HAP-1 (cell line): ENCODE measurements at regions not wholly inside any gene's neighbourhood (a gene's known extent, or its start where the extent isn't known, plus 50 kb on each side); places are given as distances from the start of the nearest gene placed in this dataset.

ENCODE experiments used
- DNase-seq, 2 experiments: peaks; one replicate each; pipeline ENCODE4 v3.0.0-alpha.2; 2016 to 2020; ENCODE audit warnings: low spot score in 2 of 2
- H3K27me3 ChIP-seq: fragments of 250-450 bp; sonication (Bioruptor Pico); 2 replicates; pipeline ENCODE4 v1.5.1; 2020; ENCODE audit warnings: low read depth, mild to moderate bottlenecking, moderate library complexity
- H3K36me3 ChIP-seq: fragments of 250-450 bp; sonication (Bioruptor Pico); replicated peaks from 2 replicates; pipeline ENCODE4 v1.5.1; 2020; ENCODE audit warnings: mild to moderate bottlenecking
- H3K4me1 ChIP-seq: fragments of 250-450 bp; sonication (Bioruptor Pico); 2 replicates; pipeline ENCODE4 v1.5.1; 2020; ENCODE audit warnings: mild to moderate bottlenecking
- H3K4me3 ChIP-seq: fragments of 250-450 bp; sonication (Bioruptor Pico); 2 replicates; pipeline ENCODE4 v1.5.1; 2020; ENCODE audit warnings: mild to moderate bottlenecking, moderate library complexity
- H3K9me3 ChIP-seq: fragments of 250-450 bp; sonication (Bioruptor Pico); 2 replicates; pipeline ENCODE4 v1.5.1; 2020; ENCODE audit warnings: mild to moderate bottlenecking, moderate library complexity
- in situ Hi-C: fragments of 300-500 bp; cut with MboI; formaldehyde crosslinking; loops from 3 replicates; pipeline ENCODE4 v1.14.3; 2020; ENCODE audit warnings: low sequenced_read_pairs, inconsistent platforms, mixed read lengths

DNA sequence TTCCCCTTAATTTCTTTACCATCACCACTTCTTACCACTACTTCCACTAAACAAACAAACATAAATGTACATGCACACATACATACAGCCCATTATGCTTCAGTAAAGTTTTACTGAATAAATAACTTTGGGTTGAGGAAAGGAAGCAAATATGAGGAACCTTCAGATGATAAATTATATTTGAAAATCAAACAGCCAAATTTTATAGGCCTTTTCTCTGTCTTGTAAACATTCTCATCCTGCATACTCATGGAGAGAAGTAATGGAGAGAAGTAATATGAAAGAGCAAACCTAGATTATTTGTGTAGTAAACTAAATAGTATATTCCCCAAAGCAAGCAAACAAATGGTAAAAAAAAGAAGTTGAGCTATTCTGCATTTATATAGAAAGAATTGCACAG, 658.3 kb upstream of the RORB start:
- no peaks in the 10 kb centered on the region for H3K36me3 ChIP-seq
- no peaks in the 10 kb centered on the region for H3K4me1 ChIP-seq
- no peak overlapping the region for H3K4me3 ChIP-seq
- no peak for DNase-seq
- H3K9me3 ChIP-seq = no peaks in the 10 kb centered on the region
- H3K27me3 ChIP-seq = no peaks in the 10 kb centered on the region
- in situ Hi-C loops = no loop called here

DNA sequence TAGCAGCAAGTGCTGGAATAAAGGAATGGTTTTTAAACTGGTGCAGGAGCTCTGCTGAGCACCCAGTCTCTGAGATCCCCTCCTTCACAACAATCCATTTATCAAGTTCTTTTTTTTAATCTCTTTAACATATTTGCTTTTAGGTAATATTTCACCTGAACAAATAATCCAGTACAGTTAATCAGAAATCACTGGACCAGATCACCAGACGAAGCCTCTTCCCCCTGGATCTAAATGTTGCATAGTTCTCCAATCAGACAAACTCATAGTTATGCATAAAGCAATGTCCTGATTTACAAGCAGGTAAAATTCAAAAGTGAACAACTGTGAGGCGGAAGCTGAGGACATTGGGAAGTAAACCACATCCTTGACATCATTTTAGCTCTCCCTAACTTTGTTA, 657.7 kb upstream of the RORB start:
- Histone ChIP-seq H3K27me3 (no peaks in the 10 kb centered on the region), H3K9me3 (no peaks in the 10 kb centered on the region), H3K4me1 (no peaks in the 10 kb centered on the region), H3K36me3 (no peaks in the 10 kb centered on the region), H3K4me3 (no peak overlapping the region)
- no peak for DNase-seq
- in situ Hi-C loops = no loop called here

DNA sequence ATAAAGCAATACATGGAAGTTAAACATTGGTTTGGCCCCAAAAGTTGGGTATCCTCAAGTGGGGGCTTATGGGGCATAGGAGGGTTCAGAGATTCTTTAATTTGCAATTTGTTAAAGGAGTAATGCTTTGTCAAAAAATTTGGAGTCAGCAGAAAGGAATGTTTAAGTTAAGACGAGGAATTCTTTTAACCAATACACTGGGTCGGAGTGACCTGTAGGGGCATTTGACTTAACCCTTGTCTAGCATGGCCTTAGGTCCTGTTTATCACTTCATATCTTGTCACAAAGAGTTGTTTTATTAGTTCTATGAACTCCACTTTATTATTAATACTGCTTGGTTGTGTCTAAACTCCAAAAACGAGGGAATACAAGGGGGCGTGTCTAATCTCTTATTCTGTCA, 656.1 kb upstream of the RORB start:
- Histone ChIP-seq H3K4me3 (no peak overlapping the region), H3K27me3 (no peaks in the 10 kb centered on the region), H3K9me3 (no peaks in the 10 kb centered on the region), H3K4me1 (no peaks in the 10 kb centered on the region), H3K36me3 (no peaks in the 10 kb centered on the region)
- no peak for DNase-seq
- in situ Hi-C loops = no loop called here

DNA sequence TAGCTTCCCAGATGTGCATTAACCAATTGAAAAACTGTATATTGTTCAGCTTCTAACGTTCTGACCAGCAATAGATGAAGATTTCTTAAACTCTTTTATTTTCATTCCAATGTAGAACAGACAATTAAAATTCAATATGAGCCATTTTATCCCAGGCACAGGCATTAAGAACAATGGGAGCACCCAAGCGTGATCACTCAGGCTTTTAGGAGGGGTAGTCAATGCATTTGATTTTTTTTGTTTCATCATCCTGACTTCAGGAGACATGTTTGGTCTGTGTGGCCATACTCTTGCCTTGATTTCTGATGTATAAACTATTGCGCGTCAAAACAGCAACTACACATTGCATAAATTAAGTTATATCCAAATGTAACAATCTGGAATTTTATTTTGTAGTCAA, 653.0 kb upstream of the RORB start:
- no peaks in the 10 kb centered on the region for H3K4me1 ChIP-seq

DNA sequence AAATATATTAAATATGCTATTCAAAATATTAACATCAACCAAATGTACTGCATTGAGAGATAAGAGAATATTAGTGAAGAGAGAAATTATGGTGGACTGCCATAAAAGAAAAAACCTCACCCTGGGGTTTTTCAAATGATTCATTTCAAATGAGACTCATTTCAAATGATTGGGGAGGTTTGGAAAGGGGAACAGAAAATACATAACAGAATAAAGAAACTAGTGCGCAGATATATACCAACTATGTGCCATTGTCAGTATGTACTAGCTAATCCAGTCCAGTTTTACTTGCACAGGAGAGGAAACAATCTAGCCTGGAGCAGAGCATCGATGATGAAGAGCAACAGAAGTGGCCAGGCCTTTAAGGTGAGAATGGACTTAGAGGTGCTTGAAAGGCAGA, 651.6 kb upstream of the RORB start:
- Histone ChIP-seq H3K27me3 (no peaks in the 10 kb centered on the region), H3K4me3 (no peak overlapping the region)
- in situ Hi-C loops = no loop called here

More for the DNA sequence above, 653.0 kb upstream of the RORB start:
- DNase-seq = peak in 1 of 2 experiments; percentile 6
- Histone ChIP-seq H3K36me3 (no peaks in the 10 kb centered on the region), H3K4me3 (no peak overlapping the region), H3K9me3 (no peaks in the 10 kb centered on the region), H3K27me3 (no peaks in the 10 kb centered on the region)
- in situ Hi-C loops = no loop called here

DNA sequence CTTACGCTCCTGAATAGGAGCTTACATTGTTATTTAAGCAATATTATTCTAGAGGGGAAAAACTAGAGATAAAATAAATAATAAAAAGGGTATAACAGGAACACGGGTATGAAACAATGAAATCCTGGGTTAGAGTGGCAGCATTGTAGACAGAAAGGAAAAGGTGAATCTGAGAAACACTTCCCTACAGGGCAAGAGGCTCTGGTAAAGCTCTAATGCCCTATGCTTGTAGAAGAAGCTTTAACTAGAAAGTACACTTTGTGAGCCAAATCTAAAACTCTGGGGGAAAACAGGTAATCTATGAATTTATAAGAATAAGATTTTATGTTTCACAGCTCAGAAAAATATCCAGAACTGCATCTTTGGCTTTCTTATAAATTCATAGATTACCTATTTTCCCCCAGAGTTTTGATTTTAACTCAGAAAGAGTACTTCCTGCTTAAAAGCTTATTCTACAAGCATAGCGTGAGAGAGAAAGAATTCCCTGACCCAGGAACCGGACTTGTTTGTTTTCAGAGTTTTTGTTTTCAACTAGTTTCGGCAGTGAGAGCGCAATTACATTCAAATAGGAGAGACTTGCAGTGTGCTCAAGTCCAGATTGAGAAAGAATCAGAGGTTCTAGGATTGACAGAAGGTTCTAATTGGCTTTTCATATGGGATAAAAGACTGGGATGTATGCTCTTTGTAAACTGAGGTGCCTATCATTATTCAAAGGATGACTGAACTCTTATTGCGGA, 651.0 kb upstream of the RORB start:
- Histone ChIP-seq H3K27me3 (no peaks in the 10 kb centered on the region), H3K9me3 (no peaks in the 10 kb centered on the region), H3K36me3 (no peaks in the 10 kb centered on the region), H3K4me1 (no peaks in the 10 kb centered on the region), H3K4me3 (no peak overlapping the region)
- DNase-seq = no peak
- in situ Hi-C loops = no loop called here

More for the DNA sequence above, 651.6 kb upstream of the RORB start:
- Histone ChIP-seq H3K9me3 (no peaks in the 10 kb centered on the region), H3K36me3 (no peaks in the 10 kb centered on the region), H3K4me1 (no peaks in the 10 kb centered on the region)
- no peak for DNase-seq

DNA sequence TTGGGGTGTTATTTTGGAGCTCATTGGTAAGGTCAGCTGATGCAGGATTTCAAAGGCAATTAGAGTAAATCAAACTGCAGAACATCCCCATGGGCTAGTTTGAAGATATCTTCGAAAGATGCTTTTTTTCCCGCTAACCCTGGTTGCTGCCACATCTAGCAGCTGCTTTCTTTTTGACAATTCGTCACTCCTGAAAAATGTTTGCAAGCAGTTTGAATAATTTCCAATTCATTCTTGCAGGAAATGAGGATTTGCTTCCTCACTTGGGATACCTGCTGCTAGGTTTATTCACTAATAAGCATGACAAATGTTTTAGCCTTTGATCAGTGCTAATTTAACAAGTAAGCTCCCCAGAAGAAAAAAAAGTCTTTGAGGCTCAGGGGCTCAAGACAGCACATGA, 649.6 kb upstream of the RORB start:
- no peaks in the 10 kb centered on the region for H3K27me3 ChIP-seq
- H3K36me3 ChIP-seq = no peaks in the 10 kb centered on the region
- no peak overlapping the region for H3K4me3 ChIP-seq
- in situ Hi-C loops = no loop called here
- DNase-seq = no peak
- no peaks in the 10 kb centered on the region for H3K9me3 ChIP-seq
- H3K4me1 ChIP-seq = no peaks in the 10 kb centered on the region

DNA sequence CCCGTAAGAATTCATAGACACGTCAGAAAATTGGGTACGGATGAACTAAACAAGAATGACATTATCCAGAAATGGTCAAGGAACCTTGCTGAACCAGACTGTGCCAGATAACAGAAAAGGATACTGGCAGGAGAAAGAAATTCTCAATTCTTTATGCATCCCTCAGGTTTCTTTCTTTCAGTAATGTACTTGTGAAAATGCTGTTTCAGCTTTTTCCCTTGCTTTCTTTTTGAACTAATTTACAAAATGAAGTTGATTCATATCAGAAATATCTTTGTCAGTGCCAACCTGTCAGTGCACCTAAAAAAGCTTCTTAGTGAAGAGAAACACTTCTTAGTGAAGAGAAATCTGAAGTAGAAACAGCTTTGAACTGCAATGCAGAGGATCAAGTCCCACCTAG, 643.6 kb upstream of the RORB start:
- DNase-seq = no peak
- no peaks in the 10 kb centered on the region for H3K9me3 ChIP-seq
- no peaks in the 10 kb centered on the region for H3K27me3 ChIP-seq
- no peak overlapping the region for H3K4me3 ChIP-seq
- no peaks in the 10 kb centered on the region for H3K4me1 ChIP-seq
- in situ Hi-C loops = no loop called here
- H3K36me3 ChIP-seq = no peaks in the 10 kb centered on the region

DNA sequence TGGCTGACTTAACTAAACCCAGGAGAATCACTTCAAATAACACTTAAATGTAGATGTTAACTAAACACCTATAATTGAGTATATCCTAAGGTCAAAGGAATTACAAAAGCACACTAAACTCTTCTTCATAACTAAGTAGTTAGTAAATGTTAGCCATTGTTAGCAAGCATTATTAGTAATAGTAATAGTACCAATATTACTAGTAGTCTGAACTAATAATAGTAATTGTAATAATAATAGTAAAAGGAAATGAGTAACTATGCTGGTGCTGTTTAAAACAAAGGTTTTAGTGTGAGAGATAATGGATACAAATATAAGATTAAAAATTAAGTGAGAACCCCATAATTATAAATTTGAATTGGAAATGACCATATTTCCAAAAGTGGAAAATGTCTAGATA, 641.9 kb upstream of the RORB start:
- no peaks in the 10 kb centered on the region for H3K27me3 ChIP-seq

DNA sequence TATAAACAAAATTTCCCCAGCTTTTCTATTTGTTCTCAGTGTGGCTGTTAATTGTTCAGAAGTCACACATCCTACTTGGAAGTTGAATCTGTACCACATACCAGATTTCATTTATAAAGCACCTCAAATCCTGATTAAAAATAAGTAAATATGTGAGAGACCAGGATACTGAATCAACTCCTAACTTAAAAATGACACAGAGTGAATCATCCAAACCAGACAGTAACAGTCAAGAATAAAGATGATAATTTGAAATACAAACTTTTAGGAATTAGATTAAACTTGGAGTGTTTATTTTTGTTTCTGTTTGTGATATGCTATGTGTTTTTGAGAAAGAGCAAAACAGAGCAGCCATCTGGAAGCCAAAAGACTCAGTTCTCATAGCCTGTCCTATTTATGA, 633.2 kb upstream of the RORB start:
- Histone ChIP-seq H3K4me1 (no peaks in the 10 kb centered on the region), H3K27me3 (no peaks in the 10 kb centered on the region), H3K36me3 (no peaks in the 10 kb centered on the region), H3K9me3 (no peaks in the 10 kb centered on the region), H3K4me3 (no peak overlapping the region)
- in situ Hi-C loops = no loop called here
- DNase-seq = no peak

More for the DNA sequence above, 641.9 kb upstream of the RORB start:
- in situ Hi-C loops = no loop called here
- H3K36me3 ChIP-seq = no peaks in the 10 kb centered on the region
- no peak for DNase-seq
- H3K9me3 ChIP-seq = no peaks in the 10 kb centered on the region
- H3K4me1 ChIP-seq = no peaks in the 10 kb centered on the region
- no peak overlapping the region for H3K4me3 ChIP-seq

DNA sequence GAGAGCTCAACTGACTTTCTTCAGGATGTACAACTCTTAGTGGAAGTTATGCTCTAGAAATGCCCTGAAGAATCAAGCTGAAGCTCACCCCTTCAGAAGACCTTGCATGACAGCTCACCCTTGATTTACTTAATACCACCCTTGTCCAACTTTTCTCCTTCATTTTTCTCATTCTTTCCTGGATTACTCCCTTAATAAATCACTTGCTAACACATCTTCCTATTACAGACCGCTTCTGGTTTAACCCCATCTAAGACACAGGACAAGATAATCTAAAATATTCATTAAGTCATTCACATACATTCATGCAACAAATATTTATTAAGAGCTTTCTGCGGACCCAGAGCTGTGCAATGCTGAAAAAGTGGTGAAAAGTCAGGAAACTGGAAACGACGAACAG, 630.7 kb upstream of the RORB start:
- H3K4me3 ChIP-seq = no peak overlapping the region
- H3K27me3 ChIP-seq = no peaks in the 10 kb centered on the region
- in situ Hi-C loops = no loop called here
- DNase-seq = no peak
- H3K36me3 ChIP-seq = no peaks in the 10 kb centered on the region
- H3K4me1 ChIP-seq = no peaks in the 10 kb centered on the region
- H3K9me3 ChIP-seq = no peaks in the 10 kb centered on the region

DNA sequence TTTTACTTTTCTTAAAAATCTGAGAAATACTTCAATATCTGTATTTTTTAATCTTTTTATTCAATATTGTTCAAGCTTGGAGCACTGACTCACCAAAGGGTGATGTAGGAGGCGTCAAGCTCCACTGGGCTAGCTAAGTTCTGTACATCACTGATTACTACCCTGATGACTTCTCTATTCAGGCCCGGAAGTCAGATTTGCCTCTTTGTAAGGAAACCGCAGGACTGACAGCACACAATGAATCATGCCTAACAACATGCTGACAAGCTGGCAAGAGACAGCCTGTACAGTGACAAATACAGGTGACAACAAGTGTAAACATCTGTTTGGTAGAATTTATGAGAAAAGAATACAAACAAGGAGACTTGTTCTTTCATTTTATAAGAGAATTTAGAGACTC, 627.9 kb upstream of the RORB start:
- in situ Hi-C loops = no loop called here
- H3K4me3 ChIP-seq = no peak overlapping the region
- no peaks in the 10 kb centered on the region for H3K27me3 ChIP-seq

DNA sequence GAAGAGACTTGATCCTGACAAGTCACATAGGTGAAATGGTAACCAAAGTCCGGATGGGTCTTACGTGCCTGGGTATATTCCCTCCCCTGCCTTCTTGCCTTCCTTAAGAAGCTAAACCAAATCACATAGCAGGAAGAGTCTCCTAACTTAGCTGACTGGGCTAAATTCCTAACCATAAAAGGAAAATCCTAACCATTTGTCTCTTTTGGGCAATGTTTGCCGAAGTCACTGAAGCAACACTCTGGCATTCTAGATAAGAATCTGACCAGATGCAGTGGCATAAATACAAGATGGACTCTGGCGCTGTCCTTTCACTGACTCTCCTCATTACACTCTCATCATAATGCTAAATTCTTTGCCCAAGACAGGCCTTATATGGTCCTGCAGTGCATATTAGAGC, 625.5 kb upstream of the RORB start:
- Histone ChIP-seq H3K27me3 (no peaks in the 10 kb centered on the region), H3K36me3 (no peaks in the 10 kb centered on the region), H3K4me3 (no peak overlapping the region), H3K4me1 (no peaks in the 10 kb centered on the region), H3K9me3 (no peaks in the 10 kb centered on the region)
- DNase-seq = no peak
- in situ Hi-C loops = no loop called here

More for the DNA sequence above, 627.9 kb upstream of the RORB start:
- Histone ChIP-seq H3K4me1 (no peaks in the 10 kb centered on the region), H3K9me3 (no peaks in the 10 kb centered on the region), H3K36me3 (no peaks in the 10 kb centered on the region)
- DNase-seq = no peak

DNA sequence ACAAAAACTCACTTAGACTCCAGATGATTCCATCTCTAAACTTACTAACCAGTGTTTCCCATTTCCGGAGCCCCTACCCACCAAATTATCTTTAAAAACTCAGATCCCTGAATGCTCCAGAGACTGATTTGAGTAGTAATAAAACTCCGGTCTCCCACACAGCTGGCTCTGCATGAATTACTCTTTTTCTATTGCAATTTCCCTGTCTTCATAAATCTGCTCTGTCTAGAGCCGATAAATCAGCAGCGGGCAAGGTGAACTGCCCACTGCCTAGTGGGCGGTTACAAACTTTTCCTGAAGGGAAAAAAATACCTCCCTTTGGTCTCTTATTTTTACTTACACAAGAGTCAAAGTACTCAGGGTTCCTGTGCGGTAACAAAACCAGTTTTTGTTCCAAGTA, 624.4 kb upstream of the RORB start:
- no peaks in the 10 kb centered on the region for H3K36me3 ChIP-seq
- no peaks in the 10 kb centered on the region for H3K4me1 ChIP-seq
- DNase-seq = no peak
- in situ Hi-C loops = no loop called here
- no peaks in the 10 kb centered on the region for H3K9me3 ChIP-seq
- H3K4me3 ChIP-seq = no peak overlapping the region
- H3K27me3 ChIP-seq = no peaks in the 10 kb centered on the region

DNA sequence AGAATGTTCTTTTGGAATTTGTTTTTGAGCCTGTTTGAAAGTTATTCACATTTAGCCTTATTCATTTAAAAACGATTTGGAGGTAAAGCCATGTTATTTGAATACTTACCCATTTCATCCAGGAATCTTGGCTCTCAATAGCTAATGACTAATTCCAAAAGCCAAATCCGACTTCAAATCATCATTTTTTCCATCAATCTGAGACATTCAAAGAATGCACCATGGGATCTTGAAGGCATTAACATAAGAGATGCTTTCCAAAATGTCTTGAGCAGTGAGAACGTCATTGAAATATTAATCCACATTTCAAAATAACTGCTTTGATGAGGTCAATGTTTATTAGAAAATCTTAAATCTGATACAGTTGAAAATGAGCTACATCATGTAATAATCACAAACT, 617.0 kb upstream of the RORB start:
- no peaks in the 10 kb centered on the region for H3K4me1 ChIP-seq
- DNase-seq = no peak
- in situ Hi-C loops = no loop called here
- H3K4me3 ChIP-seq = no peak overlapping the region
- no peaks in the 10 kb centered on the region for H3K27me3 ChIP-seq
- no peaks in the 10 kb centered on the region for H3K9me3 ChIP-seq
- no peaks in the 10 kb centered on the region for H3K36me3 ChIP-seq
